ENCODE measurements at regions not wholly inside any gene's neighbourhood (a gene's known extent, or its start where the extent isn't known, plus 50 kb on each side); places are given as distances from the start of the nearest gene placed in this dataset.

- TF ChIP-seq, protein P1, sequence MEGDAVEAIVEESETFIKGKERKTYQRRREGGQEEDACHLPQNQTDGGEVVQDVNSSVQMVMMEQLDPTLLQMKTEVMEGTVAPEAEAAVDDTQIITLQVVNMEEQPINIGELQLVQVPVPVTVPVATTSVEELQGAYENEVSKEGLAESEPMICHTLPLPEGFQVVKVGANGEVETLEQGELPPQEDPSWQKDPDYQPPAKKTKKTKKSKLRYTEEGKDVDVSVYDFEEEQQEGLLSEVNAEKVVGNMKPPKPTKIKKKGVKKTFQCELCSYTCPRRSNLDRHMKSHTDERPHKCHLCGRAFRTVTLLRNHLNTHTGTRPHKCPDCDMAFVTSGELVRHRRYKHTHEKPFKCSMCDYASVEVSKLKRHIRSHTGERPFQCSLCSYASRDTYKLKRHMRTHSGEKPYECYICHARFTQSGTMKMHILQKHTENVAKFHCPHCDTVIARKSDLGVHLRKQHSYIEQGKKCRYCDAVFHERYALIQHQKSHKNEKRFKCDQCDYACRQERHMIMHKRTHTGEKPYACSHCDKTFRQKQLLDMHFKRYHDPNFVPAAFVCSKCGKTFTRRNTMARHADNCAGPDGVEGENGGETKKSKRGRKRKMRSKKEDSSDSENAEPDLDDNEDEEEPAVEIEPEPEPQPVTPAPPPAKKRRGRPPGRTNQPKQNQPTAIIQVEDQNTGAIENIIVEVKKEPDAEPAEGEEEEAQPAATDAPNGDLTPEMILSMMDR (IDR thresholded peaks at IDR 0.05) = no peak
- no peak for TF ChIP-seq ZFX (IDR thresholded peaks at IDR 0.05; ENCODE audit: borderline replicate concordance)
Measured at GRCh38 chr3:21860082-21860475, 109.1 kb upstream of the ZNF385D start.

Data from 22Rv1 (cell line).